HUES64 (cell line): ENCODE measurements at regions not wholly inside any gene's neighbourhood (a gene's known extent, or its start where the extent isn't known, plus 50 kb on each side); places are given as distances from the start of the nearest gene placed in this dataset.

Source experiments
- H3K27ac ChIP-seq: 2 replicates; pipeline ENCODE4 v1.7.0; 2013; ENCODE audit warnings: low read depth, low read length, inconsistent platforms
- H3K27me3 ChIP-seq: 2 replicates; pipeline ENCODE4 v1.6.1; 2013; ENCODE audit warnings: mild to moderate bottlenecking, low read length; ENCODE audit not compliant: insufficient read depth
- H3K36me3 ChIP-seq: 2 replicates; pipeline ENCODE4 v1.6.1; 2013; ENCODE audit warnings: mild to moderate bottlenecking, low read length; ENCODE audit not compliant: insufficient read depth
- H3K4me1 ChIP-seq: 2 replicates; pipeline ENCODE4 v1.6.1; 2013; ENCODE audit warnings: mild to moderate bottlenecking, low read length, moderate library complexity; ENCODE audit not compliant: insufficient read depth
- H3K4me3 ChIP-seq: 2 replicates; pipeline ENCODE4 v1.5.1; 2013; ENCODE audit warnings: mild to moderate bottlenecking, low read length, moderate library complexity
- H3K9ac ChIP-seq: 2 replicates; pipeline ENCODE4 v1.6.1; 2013; ENCODE audit warnings: mild to moderate bottlenecking, low read depth, low read length
- H3K9me3 ChIP-seq: 2 replicates; pipeline ENCODE4 v1.6.1; 2013; ENCODE audit warnings: low read depth, low read length; ENCODE audit not compliant: insufficient read depth
- WGBS: fragments of 150-250, 120-280 bp; methylation state at CpG from one replicate; pipeline ENCODE4 v1.1.7; 2013; ENCODE audit warnings: missing lambda C conversion rate; 5-methylcytosine and 5-hydroxymethylcytosine counted together

GRCh38 chr4:127120441-127121090 is 512.2 kb upstream of the INTU start:
- 90% methylated on average over 10 of the region's 11 CpGs for WGBS

GRCh38 chr4:127124919-127125318 is 507.8 kb upstream of the INTU start:
- Histone ChIP-seq H3K36me3 (no peaks in the 10 kb centered on the region), H3K27ac (no peak overlapping the region), H3K9me3 (peaks cover 4% of the 10 kb centered on the region; the same call in 1 of the 2 replicates), H3K27me3 (no peaks in the 10 kb centered on the region), H3K9ac (no peak overlapping the region), H3K4me1 (peaks cover 9% of the 10 kb centered on the region), H3K4me3 (no peak overlapping the region)
- 97% methylated on average over 2 of the region's 2 CpGs for WGBS

More at GRCh38 chr4:127120441-127121090, 512.2 kb upstream of the INTU start:
- H3K27me3 ChIP-seq = no peaks in the 10 kb centered on the region
- H3K9ac ChIP-seq = no peak overlapping the region
- peaks cover 4% of the 10 kb centered on the region; the same call in 1 of the 2 replicates for H3K9me3 ChIP-seq
- H3K4me3 ChIP-seq = no peak overlapping the region
- no peak overlapping the region for H3K27ac ChIP-seq
- H3K36me3 ChIP-seq = no peaks in the 10 kb centered on the region
- H3K4me1 ChIP-seq = peaks cover 16% of the 10 kb centered on the region

- H3K9me3 ChIP-seq = peaks cover 4% of the 10 kb centered on the region; the same call in 1 of the 2 replicates
- H3K9ac ChIP-seq = no peak overlapping the region
- H3K4me3 ChIP-seq = no peak overlapping the region
- no peaks in the 10 kb centered on the region for H3K36me3 ChIP-seq
- WGBS = 95% methylated on average over 1 of the region's 1 CpG
- H3K27me3 ChIP-seq = no peaks in the 10 kb centered on the region
- no peak overlapping the region for H3K27ac ChIP-seq
- peaks cover 2% of the 10 kb centered on the region for H3K4me1 ChIP-seq
Measured at GRCh38 chr4:127126718-127127117, 506.0 kb upstream of the INTU start.

- 100% methylated on average over 1 of the region's 2 CpGs for WGBS
- Histone ChIP-seq H3K27me3 (no peaks in the 10 kb centered on the region), H3K27ac (no peak overlapping the region), H3K4me1 (no peaks in the 10 kb centered on the region), H3K9ac (no peak overlapping the region), H3K9me3 (no peaks in the 10 kb centered on the region), H3K4me3 (no peak overlapping the region), H3K36me3 (no peaks in the 10 kb centered on the region)
Measured at GRCh38 chr4:127131527-127131926, 501.2 kb upstream of the INTU start.

GRCh38 chr4:127134490-127134889 is 498.3 kb upstream of the INTU start:
- H3K4me1 ChIP-seq = no peaks in the 10 kb centered on the region
- no peak overlapping the region for H3K27ac ChIP-seq
- H3K9me3 ChIP-seq = no peaks in the 10 kb centered on the region
- no peaks in the 10 kb centered on the region for H3K27me3 ChIP-seq
- no peaks in the 10 kb centered on the region for H3K36me3 ChIP-seq
- 93% methylated on average over 2 of the region's 2 CpGs for WGBS
- H3K9ac ChIP-seq = no peak overlapping the region
- H3K4me3 ChIP-seq = no peak overlapping the region

- no peaks in the 10 kb centered on the region; the same call in 1 of the 2 replicates for H3K4me1 ChIP-seq
- H3K9me3 ChIP-seq = no peaks in the 10 kb centered on the region
- no peaks in the 10 kb centered on the region for H3K27me3 ChIP-seq
- H3K27ac ChIP-seq = no peak overlapping the region
- no peak overlapping the region for H3K4me3 ChIP-seq
- no peaks in the 10 kb centered on the region for H3K36me3 ChIP-seq
- no peak overlapping the region for H3K9ac ChIP-seq
- 98% methylated on average over 3 of the region's 4 CpGs for WGBS
Measured at GRCh38 chr4:127138586-127138985, 494.2 kb upstream of the INTU start.

- Histone ChIP-seq H3K36me3 (no peaks in the 10 kb centered on the region), H3K27me3 (no peaks in the 10 kb centered on the region), H3K9me3 (no peaks in the 10 kb centered on the region), H3K9ac (no peak overlapping the region), H3K4me1 (no peaks in the 10 kb centered on the region; the same call in 1 of the 2 replicates), H3K4me3 (no peak overlapping the region), H3K27ac (no peak overlapping the region)
- 82% methylated on average over 6 of the region's 6 CpGs for WGBS
Measured at GRCh38 chr4:127139788-127140286, 492.9 kb upstream of the INTU start.

GRCh38 chr4:127140306-127140705 is 492.5 kb upstream of the INTU start:
- H3K4me3 ChIP-seq = no peak overlapping the region
- no peaks in the 10 kb centered on the region for H3K36me3 ChIP-seq
- no peaks in the 10 kb centered on the region for H3K9me3 ChIP-seq
- H3K27ac ChIP-seq = no peak overlapping the region
- no peak overlapping the region for H3K9ac ChIP-seq
- H3K27me3 ChIP-seq = no peaks in the 10 kb centered on the region
- 93% methylated on average over 3 of the region's 3 CpGs for WGBS
- H3K4me1 ChIP-seq = no peaks in the 10 kb centered on the region; the same call in 1 of the 2 replicates

- Histone ChIP-seq H3K9me3 (no peaks in the 10 kb centered on the region), H3K4me3 (no peak overlapping the region), H3K27me3 (no peaks in the 10 kb centered on the region), H3K4me1 (no peaks in the 10 kb centered on the region; the same call in 1 of the 2 replicates), H3K27ac (no peak overlapping the region), H3K36me3 (no peaks in the 10 kb centered on the region), H3K9ac (no peak overlapping the region)
- 100% methylated on average over 1 of the region's 1 CpG for whole genome bisulfite sequencing
Measured at GRCh38 chr4:127141856-127142255, 490.9 kb upstream of the INTU start.

GRCh38 chr4:127143460-127144195 is 489.1 kb upstream of the INTU start:
- 96% methylated on average over 3 of the region's 5 CpGs for WGBS
- Histone ChIP-seq H3K27me3 (no peaks in the 10 kb centered on the region), H3K36me3 (no peaks in the 10 kb centered on the region), H3K9ac (no peak overlapping the region), H3K27ac (no peak overlapping the region), H3K9me3 (no peaks in the 10 kb centered on the region), H3K4me1 (no peaks in the 10 kb centered on the region; the same call in none of the 2 replicates), H3K4me3 (no peak overlapping the region)

GRCh38 chr4:127145006-127145540 is 487.7 kb upstream of the INTU start:
- Histone ChIP-seq H3K9ac (no peak overlapping the region), H3K4me3 (no peak overlapping the region), H3K36me3 (no peaks in the 10 kb centered on the region), H3K4me1 (no peaks in the 10 kb centered on the region; the same call in none of the 2 replicates), H3K27me3 (no peaks in the 10 kb centered on the region), H3K27ac (no peak overlapping the region), H3K9me3 (no peaks in the 10 kb centered on the region)
- 95% methylated on average over 5 of the region's 5 CpGs for WGBS
